Omental fat pad (tissue), 3 donors: ENCODE measurements at regions not wholly inside any gene's neighbourhood (a gene's known extent, or its start where the extent isn't known, plus 50 kb on each side); places are given as distances from the start of the nearest gene placed in this dataset.

ENCODE experiments used
- ATAC-seq: fragments of 150-250 bp; one replicate; pipeline ENCODE4 v1.9.1; 2016; ENCODE audit warnings: mild to moderate bottlenecking, moderate library complexity; ENCODE audit not compliant: low FRiP score
- DNase-seq: peaks from one replicate; pipeline ENCODE4 v3.0.0-alpha.2; 2019; ENCODE audit warnings: low spot score
- TF ChIP-seq, protein P1 (sequence below), 3 donors: fragments of 450-650 bp; IDR thresholded peaks; one replicate each; pipeline ENCODE4 v1.5.1; 2016 to 2017; ENCODE audit warnings: antibody characterized with exemption in 3 of 3, mild to moderate bottlenecking in 3 of 3, moderate library complexity in 2 of 3

DNA sequence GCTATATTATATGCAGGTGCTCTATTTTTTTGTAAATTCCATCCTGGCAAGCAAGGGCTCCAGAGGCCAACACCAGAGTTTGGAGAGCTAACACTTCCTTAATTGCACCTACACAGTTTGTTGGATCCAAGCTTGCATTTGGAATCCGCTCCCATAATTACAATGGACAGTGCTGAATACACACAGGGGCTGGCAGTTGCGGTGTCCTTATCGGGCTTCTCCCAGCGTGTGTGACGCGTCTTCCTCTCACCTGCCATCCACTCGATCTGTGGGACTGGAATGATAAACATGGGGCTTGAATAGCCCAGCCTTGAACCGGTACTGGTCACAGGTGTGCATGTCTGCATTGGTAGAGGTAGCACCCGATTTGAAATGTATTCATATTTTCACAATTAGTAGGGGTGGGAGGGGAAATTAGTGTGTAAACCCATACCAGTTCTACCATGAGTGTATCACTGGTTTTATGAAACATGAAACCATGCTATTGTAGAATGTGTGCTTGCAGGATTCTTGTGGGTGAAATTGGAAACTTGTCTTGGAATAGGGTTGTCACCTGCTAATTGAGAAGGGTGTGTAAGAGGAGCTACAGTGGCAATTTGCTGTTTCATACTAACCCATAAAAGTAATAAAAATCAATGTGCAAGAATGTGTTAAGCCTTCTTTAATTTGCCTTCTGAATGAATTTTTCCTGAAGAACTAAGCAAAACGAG is 316.5 kb downstream of the WDR11 start:
- TF ChIP-seq, protein P1, sequence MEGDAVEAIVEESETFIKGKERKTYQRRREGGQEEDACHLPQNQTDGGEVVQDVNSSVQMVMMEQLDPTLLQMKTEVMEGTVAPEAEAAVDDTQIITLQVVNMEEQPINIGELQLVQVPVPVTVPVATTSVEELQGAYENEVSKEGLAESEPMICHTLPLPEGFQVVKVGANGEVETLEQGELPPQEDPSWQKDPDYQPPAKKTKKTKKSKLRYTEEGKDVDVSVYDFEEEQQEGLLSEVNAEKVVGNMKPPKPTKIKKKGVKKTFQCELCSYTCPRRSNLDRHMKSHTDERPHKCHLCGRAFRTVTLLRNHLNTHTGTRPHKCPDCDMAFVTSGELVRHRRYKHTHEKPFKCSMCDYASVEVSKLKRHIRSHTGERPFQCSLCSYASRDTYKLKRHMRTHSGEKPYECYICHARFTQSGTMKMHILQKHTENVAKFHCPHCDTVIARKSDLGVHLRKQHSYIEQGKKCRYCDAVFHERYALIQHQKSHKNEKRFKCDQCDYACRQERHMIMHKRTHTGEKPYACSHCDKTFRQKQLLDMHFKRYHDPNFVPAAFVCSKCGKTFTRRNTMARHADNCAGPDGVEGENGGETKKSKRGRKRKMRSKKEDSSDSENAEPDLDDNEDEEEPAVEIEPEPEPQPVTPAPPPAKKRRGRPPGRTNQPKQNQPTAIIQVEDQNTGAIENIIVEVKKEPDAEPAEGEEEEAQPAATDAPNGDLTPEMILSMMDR (IDR thresholded peaks at IDR 0.05) = no peak
- DNase-seq = no peak
- no peak for ATAC-seq

GRCh38 chr10:121168545-121169216 is 317.5 kb downstream of the WDR11 start:
- ATAC-seq (no peak), DNase-seq (no peak)
- TF ChIP-seq, protein P1 (IDR thresholded peaks at IDR 0.05) = no peak

- ATAC-seq (no peak), DNase-seq (no peak)
- TF ChIP-seq, protein P1 (IDR thresholded peaks at IDR 0.05) = no peak
These were observed 318.2 kb downstream of the WDR11 start for GRCh38 chr10:121169406-121169805.

DNA sequence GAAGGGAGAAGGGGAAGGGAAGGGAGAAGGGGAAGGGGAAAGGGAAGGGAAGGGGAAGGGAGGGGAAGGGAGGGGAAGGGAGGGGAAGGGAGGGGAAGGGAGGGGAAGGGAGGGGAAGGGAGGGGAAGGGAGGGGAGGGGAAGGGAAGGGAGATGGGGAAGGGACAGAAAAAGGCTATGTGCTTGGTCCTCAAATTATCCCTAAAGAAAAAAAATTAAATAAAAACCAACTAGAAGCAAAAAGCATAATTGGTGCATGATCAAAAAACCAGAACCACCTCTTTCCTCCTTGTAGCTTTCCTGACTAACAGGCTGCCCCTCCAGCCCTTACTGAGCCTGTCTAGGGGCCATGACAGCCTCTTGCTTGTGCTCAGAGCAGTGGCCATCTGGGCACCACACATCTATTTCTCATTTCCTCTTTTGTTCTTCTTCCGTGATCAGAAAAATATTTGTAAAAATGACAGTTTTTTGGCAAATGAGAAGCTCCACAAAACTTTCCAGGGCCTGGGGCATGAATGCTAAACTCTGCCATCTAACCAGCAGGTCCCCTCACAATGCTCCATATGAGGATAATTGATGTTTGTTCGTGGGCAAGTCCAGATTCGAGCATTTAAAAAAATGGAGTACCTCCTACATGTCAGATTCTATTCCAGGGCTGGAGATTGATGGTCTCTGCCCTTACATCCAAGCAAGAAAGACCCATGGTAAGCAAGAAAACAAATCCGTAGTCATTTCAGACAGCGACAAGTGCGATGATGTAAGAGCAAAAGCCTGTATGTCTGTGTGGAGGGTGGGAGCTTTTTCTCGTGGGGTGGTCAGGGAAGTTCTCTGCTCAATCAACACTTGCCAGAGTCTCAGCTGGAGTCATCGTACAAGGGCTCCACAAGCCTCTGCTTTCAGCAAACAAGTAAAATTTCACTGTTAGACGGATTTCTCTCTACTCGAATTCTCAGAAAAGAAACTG is 320.9 kb downstream of the WDR11 start:
- DNase-seq (no peak), ATAC-seq (no peak)
- TF ChIP-seq, protein P1 (IDR thresholded peaks at IDR 0.05) = no peak

GRCh38 chr10:121179006-121179405 is 327.8 kb downstream of the WDR11 start:
- ATAC-seq (no peak), DNase-seq (no peak)
- TF ChIP-seq, protein P1 (IDR thresholded peaks at IDR 0.05) = no peak

GRCh38 chr10:121182219-121182618 is 331.1 kb downstream of the WDR11 start:
- DNase-seq (no peak), ATAC-seq (no peak)
- TF ChIP-seq, protein P1 (IDR thresholded peaks at IDR 0.05) = no peak
